ENCODE measurements at regions not wholly inside any gene's neighbourhood (a gene's known extent, or its start where the extent isn't known, plus 50 kb on each side); places are given as distances from the start of the nearest gene placed in this dataset.

DNA sequence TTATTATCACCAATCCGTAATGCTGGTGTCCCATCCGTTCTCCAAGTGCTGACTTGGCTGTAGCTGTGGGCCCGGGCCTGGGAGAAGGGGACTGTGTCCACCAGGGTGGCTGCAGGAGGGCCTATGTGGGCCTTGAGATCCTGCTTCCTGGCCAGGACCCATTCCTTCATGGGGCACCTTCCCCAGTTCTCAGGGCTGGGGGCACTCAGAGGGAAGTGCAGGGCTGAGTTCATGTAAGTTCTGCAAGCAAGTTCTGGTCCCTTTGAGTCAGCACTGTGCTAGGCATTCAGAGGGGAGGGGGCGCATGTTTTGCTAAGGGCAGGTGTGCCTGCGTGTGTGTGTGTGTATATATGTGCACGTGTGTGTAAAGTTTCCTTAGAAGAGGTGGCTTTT, 94.0 kb downstream of the GLI2 start:
- no peak for TF ChIP-seq EZH2 (IDR thresholded peaks at IDR 0.05; ENCODE audit: low read depth)
- TF ChIP-seq, protein P1, sequence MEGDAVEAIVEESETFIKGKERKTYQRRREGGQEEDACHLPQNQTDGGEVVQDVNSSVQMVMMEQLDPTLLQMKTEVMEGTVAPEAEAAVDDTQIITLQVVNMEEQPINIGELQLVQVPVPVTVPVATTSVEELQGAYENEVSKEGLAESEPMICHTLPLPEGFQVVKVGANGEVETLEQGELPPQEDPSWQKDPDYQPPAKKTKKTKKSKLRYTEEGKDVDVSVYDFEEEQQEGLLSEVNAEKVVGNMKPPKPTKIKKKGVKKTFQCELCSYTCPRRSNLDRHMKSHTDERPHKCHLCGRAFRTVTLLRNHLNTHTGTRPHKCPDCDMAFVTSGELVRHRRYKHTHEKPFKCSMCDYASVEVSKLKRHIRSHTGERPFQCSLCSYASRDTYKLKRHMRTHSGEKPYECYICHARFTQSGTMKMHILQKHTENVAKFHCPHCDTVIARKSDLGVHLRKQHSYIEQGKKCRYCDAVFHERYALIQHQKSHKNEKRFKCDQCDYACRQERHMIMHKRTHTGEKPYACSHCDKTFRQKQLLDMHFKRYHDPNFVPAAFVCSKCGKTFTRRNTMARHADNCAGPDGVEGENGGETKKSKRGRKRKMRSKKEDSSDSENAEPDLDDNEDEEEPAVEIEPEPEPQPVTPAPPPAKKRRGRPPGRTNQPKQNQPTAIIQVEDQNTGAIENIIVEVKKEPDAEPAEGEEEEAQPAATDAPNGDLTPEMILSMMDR (conservative IDR thresholded peaks at IDR 0.05) = no peak
- H3K9me2 ChIP-seq (ENCODE audit: insufficient read depth) = no peaks in the 10 kb centered on the region
- intact Hi-C loops (cut with micrococcal nuclease; ENCODE audit: unreplicated experiment) = no loop called here
- POLR2A ChIA-PET (ENCODE audit: unreplicated experiment) = no interaction called here
- H3K36me3 ChIP-seq (ENCODE audit: low read depth) = no peaks in the 10 kb centered on the region
- no peaks in the 10 kb centered on the region for H3K9me3 ChIP-seq (ENCODE audit: insufficient read depth, low read depth)
- no peak overlapping the region for H3K4me3 ChIP-seq
- peaks cover 24% of the 10 kb centered on the region; the same call in 1 of the 2 replicates for H3K27me3 ChIP-seq (ENCODE audit: insufficient read depth, low read depth)
- H3K27ac ChIP-seq = no peak overlapping the region
- no peak for DNase-seq
- CTCF ChIA-PET = no interaction called here
- H4K20me1 ChIP-seq (ENCODE audit: insufficient read depth) = no peaks in the 10 kb centered on the region
- H3K79me2 ChIP-seq (ENCODE audit: low read depth) = no peaks in the 10 kb centered on the region
- H2AFZ ChIP-seq = no peak overlapping the region
- no TSS peak for BruUV-seq (replicated peaks)
- no peaks in the 10 kb centered on the region for H3K4me1 ChIP-seq (replicated peaks; ENCODE audit: insufficient read depth)
- no peak overlapping the region for H3K4me2 ChIP-seq
- no peaks in the 10 kb centered on the region for H3F3A ChIP-seq (ENCODE audit: insufficient read depth, low read depth)

GRCh38 chr2:120830096-120830830, 94.6 kb downstream of the GLI2 start:
- intact Hi-C loops (cut with micrococcal nuclease; ENCODE audit: unreplicated experiment) = no loop called here
- Histone ChIP-seq H3K4me3 (no peak overlapping the region), H3K9me2 (ENCODE audit: insufficient read depth) (no peaks in the 10 kb centered on the region), H4K20me1 (ENCODE audit: insufficient read depth) (no peaks in the 10 kb centered on the region), H3K4me2 (no peak overlapping the region), H3K4me1 (replicated peaks; ENCODE audit: insufficient read depth) (no peaks in the 10 kb centered on the region), H3K79me2 (ENCODE audit: low read depth) (no peaks in the 10 kb centered on the region), H3F3A (ENCODE audit: insufficient read depth, low read depth) (no peaks in the 10 kb centered on the region), H3K9me3 (ENCODE audit: insufficient read depth, low read depth) (no peaks in the 10 kb centered on the region), H2AFZ (no peak overlapping the region; the same call in 1 of the 2 replicates), H3K27me3 (ENCODE audit: insufficient read depth, low read depth) (peaks cover 24% of the 10 kb centered on the region; the same call in 1 of the 2 replicates), H3K27ac (no peak overlapping the region), H3K36me3 (ENCODE audit: low read depth) (no peaks in the 10 kb centered on the region)
- no peak for TF ChIP-seq EZH2 (IDR thresholded peaks at IDR 0.05; ENCODE audit: low read depth)
- TF ChIP-seq, protein P1 (conservative IDR thresholded peaks at IDR 0.05) = no peak
- DNase-seq = no peak
- ChIA-PET POLR2A (ENCODE audit: unreplicated experiment) (no interaction called here), CTCF (no interaction called here)
- BruUV-seq (replicated peaks) = no TSS peak

- H3K4me2 ChIP-seq = no peak overlapping the region
- no peak overlapping the region for H3K4me3 ChIP-seq
- H3K4me1 ChIP-seq (replicated peaks; ENCODE audit: insufficient read depth) = no peaks in the 10 kb centered on the region
- H2AFZ ChIP-seq = no peak overlapping the region
- TF ChIP-seq, protein P1 (conservative IDR thresholded peaks at IDR 0.05) = no peak
- TF ChIP-seq EZH2 (IDR thresholded peaks at IDR 0.05; ENCODE audit: low read depth) = no peak
- no peaks in the 10 kb centered on the region for H3K9me3 ChIP-seq (ENCODE audit: insufficient read depth, low read depth)
- no peaks in the 10 kb centered on the region for H4K20me1 ChIP-seq (ENCODE audit: insufficient read depth)
- H3F3A ChIP-seq (ENCODE audit: insufficient read depth, low read depth) = no peaks in the 10 kb centered on the region
- no TSS peak for BruUV-seq (replicated peaks)
- DNase-seq = no peak
- CTCF ChIA-PET = no interaction called here
- intact Hi-C loops (cut with micrococcal nuclease; ENCODE audit: unreplicated experiment) = no loop called here
- POLR2A ChIA-PET (ENCODE audit: unreplicated experiment) = no interaction called here
- no peaks in the 10 kb centered on the region for H3K36me3 ChIP-seq (ENCODE audit: low read depth)
- peaks cover 24% of the 10 kb centered on the region; the same call in 1 of the 2 replicates for H3K27me3 ChIP-seq (ENCODE audit: insufficient read depth, low read depth)
- H3K79me2 ChIP-seq (ENCODE audit: low read depth) = no peaks in the 10 kb centered on the region
- no peak overlapping the region for H3K27ac ChIP-seq
- no peaks in the 10 kb centered on the region for H3K9me2 ChIP-seq (ENCODE audit: insufficient read depth)
These were observed 95.4 kb downstream of the GLI2 start for GRCh38 chr2:120831086-120831485.
